ENCODE measurements at regions not wholly inside any gene's neighbourhood (a gene's known extent, or its start where the extent isn't known, plus 50 kb on each side); places are given as distances from the start of the nearest gene placed in this dataset.

- no peak overlapping the region for H3K4me3 ChIP-seq (ENCODE audit: low read depth, low read length)
- POLR2A ChIA-PET: no interaction called here
- H3K27me3 ChIP-seq (ENCODE audit: control insufficient read depth, insufficient read depth, low read length): no peaks in the 10 kb centered on the region
- no peak for DNase-seq (ENCODE audit: low read depth)
- no peaks in the 10 kb centered on the region for H3K36me3 ChIP-seq (ENCODE audit: control insufficient read depth, insufficient read depth, low read length)
- TF ChIP-seq CTCF (IDR thresholded peaks at IDR 0.05; ENCODE audit: insufficient read depth, low read depth, low read length): no peak
- CTCF ChIA-PET: no interaction called here
Observed at GRCh38 chr6:156383059-156383458, 394.1 kb upstream of the ARID1B start.

GRCh38 chr6:156379392-156380289 lies 397.5 kb upstream of the ARID1B start:
- POLR2A ChIA-PET: no interaction called here
- Histone ChIP-seq H3K36me3 (ENCODE audit: control insufficient read depth, insufficient read depth, low read length) (no peaks in the 10 kb centered on the region), H3K27me3 (ENCODE audit: control insufficient read depth, insufficient read depth, low read length) (no peaks in the 10 kb centered on the region), H3K4me3 (ENCODE audit: low read depth, low read length) (no peak overlapping the region)
- no peak for TF ChIP-seq CTCF (IDR thresholded peaks at IDR 0.05; ENCODE audit: insufficient read depth, low read depth, low read length)
- peak; percentile 24 for DNase-seq (ENCODE audit: low read depth)
- CTCF ChIA-PET: no interaction called here

- CTCF ChIA-PET: no interaction called here
- POLR2A ChIA-PET: no interaction called here
- no peak overlapping the region for H3K4me3 ChIP-seq (ENCODE audit: low read depth, low read length)
- DNase-seq (ENCODE audit: low read depth): no peak
- no peaks in the 10 kb centered on the region for H3K36me3 ChIP-seq (ENCODE audit: control insufficient read depth, insufficient read depth, low read length)
- no peak for TF ChIP-seq CTCF (IDR thresholded peaks at IDR 0.05; ENCODE audit: insufficient read depth, low read depth, low read length)
- H3K27me3 ChIP-seq (ENCODE audit: control insufficient read depth, insufficient read depth, low read length): no peaks in the 10 kb centered on the region
Observed at GRCh38 chr6:156378853-156379252, 398.3 kb upstream of the ARID1B start.

GRCh38 chr6:156376091-156376490 lies 401.1 kb upstream of the ARID1B start:
- ChIA-PET POLR2A (no interaction called here), CTCF (no interaction called here)
- no peak for TF ChIP-seq CTCF (IDR thresholded peaks at IDR 0.05; ENCODE audit: insufficient read depth, low read depth, low read length)
- H3K27me3 ChIP-seq (ENCODE audit: control insufficient read depth, insufficient read depth, low read length): no peaks in the 10 kb centered on the region
- no peak overlapping the region for H3K4me3 ChIP-seq (ENCODE audit: low read depth, low read length)
- DNase-seq (ENCODE audit: low read depth): no peak
- no peaks in the 10 kb centered on the region for H3K36me3 ChIP-seq (ENCODE audit: control insufficient read depth, insufficient read depth, low read length)

GRCh38 chr6:156359912-156360311 lies 417.3 kb upstream of the ARID1B start:
- DNase-seq (ENCODE audit: low read depth): no peak
- 0 out of 2 replicates have a peak, but pooled peaks have one; percentile 17 for TF ChIP-seq CTCF (IDR thresholded peaks at IDR 0.05; ENCODE audit: insufficient read depth, low read depth, low read length)
- H3K4me3 ChIP-seq (ENCODE audit: low read depth, low read length): no peak overlapping the region
- CTCF ChIA-PET: no interaction called here
- no peaks in the 10 kb centered on the region for H3K27me3 ChIP-seq (ENCODE audit: control insufficient read depth, insufficient read depth, low read length)
- POLR2A ChIA-PET: no interaction called here
- no peaks in the 10 kb centered on the region for H3K36me3 ChIP-seq (ENCODE audit: control insufficient read depth, insufficient read depth, low read length)
